ENCODE measurements at regions not wholly inside any gene's neighbourhood (a gene's known extent, or its start where the extent isn't known, plus 50 kb on each side); places are given as distances from the start of the nearest gene placed in this dataset.

DNA sequence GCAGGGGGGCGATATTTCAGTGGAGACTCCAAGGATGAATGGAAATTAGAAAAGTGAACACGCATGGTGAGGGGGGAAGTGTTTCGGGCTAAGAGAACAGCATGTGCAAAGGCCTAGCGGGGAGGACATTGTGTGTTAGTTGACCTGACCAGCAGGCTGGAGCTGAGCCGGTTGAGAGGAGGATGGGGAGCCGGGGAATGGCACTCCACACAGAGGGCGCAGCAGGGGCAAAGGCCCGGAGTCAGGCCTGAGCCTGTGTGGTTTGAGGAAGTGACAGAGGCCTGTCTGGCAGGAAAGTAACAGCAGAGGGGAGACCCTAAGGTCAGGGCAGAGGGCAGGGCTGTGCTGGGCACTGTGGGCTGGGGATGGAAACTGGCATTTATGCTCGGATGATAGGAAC, 83.2 kb upstream of the ZNF479 start:
- TF ChIP-seq, protein P1, sequence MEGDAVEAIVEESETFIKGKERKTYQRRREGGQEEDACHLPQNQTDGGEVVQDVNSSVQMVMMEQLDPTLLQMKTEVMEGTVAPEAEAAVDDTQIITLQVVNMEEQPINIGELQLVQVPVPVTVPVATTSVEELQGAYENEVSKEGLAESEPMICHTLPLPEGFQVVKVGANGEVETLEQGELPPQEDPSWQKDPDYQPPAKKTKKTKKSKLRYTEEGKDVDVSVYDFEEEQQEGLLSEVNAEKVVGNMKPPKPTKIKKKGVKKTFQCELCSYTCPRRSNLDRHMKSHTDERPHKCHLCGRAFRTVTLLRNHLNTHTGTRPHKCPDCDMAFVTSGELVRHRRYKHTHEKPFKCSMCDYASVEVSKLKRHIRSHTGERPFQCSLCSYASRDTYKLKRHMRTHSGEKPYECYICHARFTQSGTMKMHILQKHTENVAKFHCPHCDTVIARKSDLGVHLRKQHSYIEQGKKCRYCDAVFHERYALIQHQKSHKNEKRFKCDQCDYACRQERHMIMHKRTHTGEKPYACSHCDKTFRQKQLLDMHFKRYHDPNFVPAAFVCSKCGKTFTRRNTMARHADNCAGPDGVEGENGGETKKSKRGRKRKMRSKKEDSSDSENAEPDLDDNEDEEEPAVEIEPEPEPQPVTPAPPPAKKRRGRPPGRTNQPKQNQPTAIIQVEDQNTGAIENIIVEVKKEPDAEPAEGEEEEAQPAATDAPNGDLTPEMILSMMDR (IDR thresholded peaks at IDR 0.05): no peak
- TF ChIP-seq RCOR1 (IDR thresholded peaks at IDR 0.05; ENCODE audit: low read length) (no peak), NFIC (IDR thresholded peaks at IDR 0.05; ENCODE audit: borderline replicate concordance) (no peak), MXI1 (IDR thresholded peaks at IDR 0.05; ENCODE audit: low read depth, low read length) (no peak), EZH2phosphoT487 (IDR thresholded peaks at IDR 0.05; ENCODE audit: borderline replicate concordance, low read depth) (no peak), TEAD4 (IDR thresholded peaks at IDR 0.05; ENCODE audit: borderline replicate concordance, insufficient read depth) (no peak), SMC3 (IDR thresholded peaks at IDR 0.05; ENCODE audit: low read depth, low read length) (no peak), RFX5 (IDR thresholded peaks at IDR 0.05; ENCODE audit: low read length) (no peak), POLR2AphosphoS5 (IDR thresholded peaks at IDR 0.05; ENCODE audit: low read depth, low read length) (no peak), JUND (IDR thresholded peaks at IDR 0.05) (no peak), RAD21 (IDR thresholded peaks at IDR 0.05; ENCODE audit: low read length) (no peak)
- TF ChIP-seq, protein P2, sequence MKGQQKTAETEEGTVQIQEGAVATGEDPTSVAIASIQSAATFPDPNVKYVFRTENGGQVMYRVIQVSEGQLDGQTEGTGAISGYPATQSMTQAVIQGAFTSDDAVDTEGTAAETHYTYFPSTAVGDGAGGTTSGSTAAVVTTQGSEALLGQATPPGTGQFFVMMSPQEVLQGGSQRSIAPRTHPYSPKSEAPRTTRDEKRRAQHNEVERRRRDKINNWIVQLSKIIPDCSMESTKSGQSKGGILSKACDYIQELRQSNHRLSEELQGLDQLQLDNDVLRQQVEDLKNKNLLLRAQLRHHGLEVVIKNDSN (IDR thresholded peaks at IDR 0.05; ENCODE audit: borderline replicate concordance, low read depth): no peak
- TF ChIP-seq, protein P3, sequence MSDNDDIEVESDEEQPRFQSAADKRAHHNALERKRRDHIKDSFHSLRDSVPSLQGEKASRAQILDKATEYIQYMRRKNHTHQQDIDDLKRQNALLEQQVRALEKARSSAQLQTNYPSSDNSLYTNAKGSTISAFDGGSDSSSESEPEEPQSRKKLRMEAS (IDR thresholded peaks at IDR 0.05; ENCODE audit: low read depth): no peak
- TF ChIP-seq, protein P4, sequence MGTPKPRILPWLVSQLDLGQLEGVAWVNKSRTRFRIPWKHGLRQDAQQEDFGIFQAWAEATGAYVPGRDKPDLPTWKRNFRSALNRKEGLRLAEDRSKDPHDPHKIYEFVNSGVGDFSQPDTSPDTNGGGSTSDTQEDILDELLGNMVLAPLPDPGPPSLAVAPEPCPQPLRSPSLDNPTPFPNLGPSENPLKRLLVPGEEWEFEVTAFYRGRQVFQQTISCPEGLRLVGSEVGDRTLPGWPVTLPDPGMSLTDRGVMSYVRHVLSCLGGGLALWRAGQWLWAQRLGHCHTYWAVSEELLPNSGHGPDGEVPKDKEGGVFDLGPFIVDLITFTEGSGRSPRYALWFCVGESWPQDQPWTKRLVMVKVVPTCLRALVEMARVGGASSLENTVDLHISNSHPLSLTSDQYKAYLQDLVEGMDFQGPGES (IDR thresholded peaks at IDR 0.05; ENCODE audit: low read depth, low read length): no peak
